Progenitor cell of endocrine pancreas (in vitro differentiated cells): ENCODE measurements at regions not wholly inside any gene's neighbourhood (a gene's known extent, or its start where the extent isn't known, plus 50 kb on each side); places are given as distances from the start of the nearest gene placed in this dataset.

Source experiments
- DNase-seq: peaks from one replicate; pipeline ENCODE4 v3.0.0; 2021; ENCODE audit warnings: low spot score; ENCODE audit not compliant: unreplicated experiment
- H3K27ac Mint-ChIP-seq: 2 replicates; pipeline ENCODE4 v1.8.0; 2021; ENCODE audit warnings: mild to moderate bottlenecking, moderate library complexity, mixed read lengths
- H3K27me3 Mint-ChIP-seq: 2 replicates; pipeline ENCODE4 v1.8.0; 2021; ENCODE audit warnings: mixed read lengths
- H3K36me3 Mint-ChIP-seq: 2 replicates; pipeline ENCODE4 v1.8.0; 2022; ENCODE audit warnings: mixed read lengths; ENCODE audit not compliant: insufficient read depth
- H3K4me1 Mint-ChIP-seq: 2 replicates; pipeline ENCODE4 v1.8.0; 2021; ENCODE audit warnings: low read depth, mixed read lengths
- H3K4me3 Mint-ChIP-seq: 2 replicates; pipeline ENCODE4 v1.8.0; 2021; ENCODE audit warnings: low read depth, mild to moderate bottlenecking, moderate library complexity, mixed read lengths
- H3K9me3 Mint-ChIP-seq: 2 replicates; pipeline ENCODE4 v1.8.0; 2021; ENCODE audit warnings: low read depth, mixed read lengths
- CTCF ChIP-seq: fragments of 200-600 bp; sonication (generic); IDR thresholded peaks from one replicate; pipeline ENCODE4 v1.5.0; 2021; ENCODE audit warnings: antibody characterized with exemption, mild to moderate bottlenecking; ENCODE audit not compliant: unreplicated experiment

- Mint-ChIP-seq H3K4me3 (no peak overlapping the region), H3K36me3 (no peaks in the 10 kb centered on the region), H3K27ac (no peak overlapping the region), H3K9me3 (no peaks in the 10 kb centered on the region), H3K4me1 (peaks cover 3% of the 10 kb centered on the region), H3K27me3 (peaks cover 52% of the 10 kb centered on the region)
- TF ChIP-seq CTCF, result no peak
- no peak for DNase-seq
Measured at GRCh38 chr2:133812826-133813617, 244.8 kb upstream of the NCKAP5 start.

GRCh38 chr2:133814890-133815289, 246.6 kb upstream of the NCKAP5 start:
- Mint-ChIP-seq H3K4me3 (no peak overlapping the region), H3K27me3 (peaks cover 38% of the 10 kb centered on the region), H3K27ac (no peak overlapping the region), H3K4me1 (peaks cover 8% of the 10 kb centered on the region), H3K9me3 (no peaks in the 10 kb centered on the region), H3K36me3 (no peaks in the 10 kb centered on the region)
- DNase-seq, result no peak
- TF ChIP-seq CTCF, result no peak

- Mint-ChIP-seq H3K27ac (no peak overlapping the region), H3K4me3 (no peak overlapping the region), H3K27me3 (peaks cover 30% of the 10 kb centered on the region), H3K36me3 (no peaks in the 10 kb centered on the region), H3K4me1 (peaks cover 8% of the 10 kb centered on the region), H3K9me3 (no peaks in the 10 kb centered on the region)
- DNase-seq, result no peak
- no peak for TF ChIP-seq CTCF
Measured at GRCh38 chr2:133816037-133816436, 247.8 kb upstream of the NCKAP5 start.

- no peak overlapping the region for H3K27ac Mint-ChIP-seq
- no peaks in the 10 kb centered on the region for H3K36me3 Mint-ChIP-seq
- H3K4me3 Mint-ChIP-seq, result no peak overlapping the region
Measured at GRCh38 chr2:133817680-133818566, 249.7 kb upstream of the NCKAP5 start.

More at GRCh38 chr2:133817680-133818566, 249.7 kb upstream of the NCKAP5 start:
- no peak for DNase-seq
- Mint-ChIP-seq H3K27me3 (peaks cover 11% of the 10 kb centered on the region), H3K9me3 (no peaks in the 10 kb centered on the region), H3K4me1 (peaks cover 16% of the 10 kb centered on the region)
- no peak for TF ChIP-seq CTCF
